CD1c-positive myeloid dendritic cell (primary cell): ENCODE measurements at regions not wholly inside any gene's neighbourhood (a gene's known extent, or its start where the extent isn't known, plus 50 kb on each side); places are given as distances from the start of the nearest gene placed in this dataset.
A peak's percentile ranks its signal among the peaks of the same experiment; 100 is the strongest.
"Not testable (repeated sequence)": the region's sequence is repeated elsewhere in the genome, so short reads cannot be mapped to it uniquely, and the experiment has no call there.

Experiments
- DNase-seq: peaks from one replicate; pipeline ENCODE4 v3.0.0-alpha.2; 2016; ENCODE audit errors: extremely low spot score

GRCh38 chr7:142534726-142535122, 214.5 kb upstream of the PRSS1 start:
- no peak for DNase-seq

- no peak for DNase-seq
Measured at GRCh38 chr7:142533920-142534319, 215.4 kb upstream of the PRSS1 start.

GRCh38 chr7:142529591-142529990, 219.7 kb upstream of the PRSS1 start:
- DNase-seq: no peak

- DNase-seq: no peak
Measured at GRCh38 chr7:142528608-142529408, 220.5 kb upstream of the PRSS1 start.

- DNase-seq: no peak
Measured at GRCh38 chr7:142523821-142524460, 225.3 kb upstream of the PRSS1 start.

- no peak for DNase-seq
Measured at GRCh38 chr7:142522735-142523134, 226.5 kb upstream of the PRSS1 start.

GRCh38 chr7:142520885-142521284, 228.4 kb upstream of the PRSS1 start:
- DNase-seq: not testable (repeated sequence)

- DNase-seq: not testable (repeated sequence)
Measured at GRCh38 chr7:142520455-142520854, 228.8 kb upstream of the PRSS1 start.

GRCh38 chr7:142519079-142520078, 229.9 kb upstream of the PRSS1 start:
- DNase-seq: no peak

- peak; percentile 74 for DNase-seq
Measured at GRCh38 chr7:142516038-142516501, 233.2 kb upstream of the PRSS1 start.

- DNase-seq: not testable (repeated sequence)
Measured at GRCh38 chr7:142514716-142515115, 234.6 kb upstream of the PRSS1 start.

GRCh38 chr7:142513178-142513955, 235.9 kb upstream of the PRSS1 start:
- DNase-seq: no peak

- DNase-seq: no peak
Measured at GRCh38 chr7:142511801-142512200, 237.5 kb upstream of the PRSS1 start.

GRCh38 chr7:142511374-142511773, 237.9 kb upstream of the PRSS1 start:
- DNase-seq: no peak

- not testable (repeated sequence) for DNase-seq
Measured at GRCh38 chr7:142509235-142509634, 240.0 kb upstream of the PRSS1 start.

- DNase-seq: no peak
Measured at GRCh38 chr7:142508251-142508650, 241.0 kb upstream of the PRSS1 start.

- DNase-seq: no peak
Measured at GRCh38 chr7:142507799-142508198, 241.5 kb upstream of the PRSS1 start.

GRCh38 chr7:142507066-142507465, 242.2 kb upstream of the PRSS1 start:
- DNase-seq: not testable (repeated sequence)

- no peak for DNase-seq
Measured at GRCh38 chr7:142506601-142507000, 242.7 kb upstream of the PRSS1 start.

- not testable (repeated sequence) for DNase-seq
Measured at GRCh38 chr7:142503949-142504348, 245.3 kb upstream of the PRSS1 start.

GRCh38 chr7:142503036-142503435, 245.2 kb upstream of the PRSS58 start:
- no peak for DNase-seq
